Kidney (tissue), 13 donors: ENCODE measurements at regions not wholly inside any gene's neighbourhood (a gene's known extent, or its start where the extent isn't known, plus 50 kb on each side); places are given as distances from the start of the nearest gene placed in this dataset.

Experiments used
- DNase-seq, 5 donors: peaks; one replicate each; pipeline ENCODE4 v3.0.0-alpha.2; 2013 to 2020
- FAIRE-seq: peaks from 2 replicates; lab custom pipeline; 2012; peaks lifted over from hg19 to GRCh38; lab: Jason Lieb, UNC
- H3K27ac ChIP-seq, 2 donors: one replicate each; pipeline ENCODE4 v1.7.0; 2013; ENCODE audit warnings: low read depth in 2 of 2, low read length in 2 of 2, inconsistent platforms in 1 of 2
- H3K27me3 ChIP-seq: one replicate; pipeline ENCODE4 v1.7.1; 2013; ENCODE audit warnings: low read length, inconsistent platforms; ENCODE audit not compliant: control insufficient read depth, insufficient read depth
- H3K36me3 ChIP-seq, 3 donors: one replicate each; pipeline versions ENCODE4 v1.7.0 to v1.7.1; 2013; ENCODE audit warnings: low read length in 3 of 3, control low read depth in 1 of 3, inconsistent platforms in 1 of 3; ENCODE audit not compliant: insufficient read depth in 3 of 3, control insufficient read depth in 2 of 3
- H3K4me1 ChIP-seq, 3 donors: one replicate each; pipeline versions ENCODE4 v1.7.0 to v1.7.1; 2013; ENCODE audit warnings: low read length in 3 of 3, inconsistent platforms in 1 of 3, low read depth in 1 of 3; ENCODE audit not compliant: control insufficient read depth in 2 of 3, insufficient read depth in 2 of 3
- H3K4me3 ChIP-seq, 3 donors: one replicate each; pipeline versions ENCODE4 v1.7.0 to v1.8.1; 2013; ENCODE audit warnings: low read length in 3 of 3, control low read depth in 1 of 3, inconsistent platforms in 1 of 3
- H3K9ac ChIP-seq, 3 donors: one replicate each; pipeline versions ENCODE4 v1.7.0 to v1.7.1; 2013; ENCODE audit warnings: low read length in 3 of 3, control low read depth in 1 of 3, inconsistent platforms in 1 of 3
- H3K9me3 ChIP-seq, 3 donors: one replicate each; pipeline versions ENCODE4 v1.7.0 to v1.7.1; 2013; ENCODE audit warnings: low read length in 3 of 3, control low read depth in 1 of 3, inconsistent platforms in 1 of 3; ENCODE audit not compliant: control insufficient read depth in 2 of 3, insufficient read depth in 1 of 3
- CTCF ChIP-seq: IDR thresholded peaks from 3 replicates; pipeline ENCODE4 v1.5.1; 2012; ENCODE audit warnings: mild to moderate bottlenecking, moderate library complexity, borderline replicate concordance; ENCODE audit not compliant: insufficient read depth; ENCODE audit errors: extremely low read depth
- intact Hi-C: fragments of 100-400 bp; cut with DNase I; formaldehyde crosslinking; loops from one replicate; pipeline ENCODE4 v1.11.1; 2022
- donor health status: control.
- donor health status: control.
- donor health status: control.
- donor health status: control.
- donor health status: control.
- donor health status: DM: yes; HTN: yes; CAD: no.
- donor health status: Normal renal cell carcinoma (clear cell type).

GRCh38 chr9:29012911-29013310, 1439.6 kb upstream of the C9orf72 start:
- no peak for TF ChIP-seq CTCF
- no peak overlapping the region for H3K4me3 ChIP-seq
- no peaks in the 10 kb centered on the region for H3K4me1 ChIP-seq
- H3K9ac ChIP-seq = no peak overlapping the region
- H3K27ac ChIP-seq = no peak overlapping the region
- no peaks in the 10 kb centered on the region for H3K27me3 ChIP-seq
- intact Hi-C loops = no loop called here
- DNase-seq = no peak
- no peaks in the 10 kb centered on the region for H3K36me3 ChIP-seq
- no peaks in the 10 kb centered on the region for H3K9me3 ChIP-seq
- no peak for FAIRE-seq

- Histone ChIP-seq H3K27me3 (no peaks in the 10 kb centered on the region), H3K4me3 (no peak overlapping the region), H3K9me3 (no peaks in the 10 kb centered on the region), H3K36me3 (no peaks in the 10 kb centered on the region), H3K4me1 (no peaks in the 10 kb centered on the region), H3K27ac (no peak overlapping the region), H3K9ac (no peak overlapping the region)
- intact Hi-C loops = no loop called here
- FAIRE-seq (no peak), DNase-seq (no peak)
- TF ChIP-seq CTCF = no peak
These were observed 1448.4 kb upstream of the C9orf72 start for GRCh38 chr9:29021632-29022031.

GRCh38 chr9:29038332-29038731, 1465.1 kb upstream of the C9orf72 start:
- FAIRE-seq (no peak), DNase-seq (no peak)
- intact Hi-C loops = no loop called here
- no peaks in the 10 kb centered on the region for H3K36me3 ChIP-seq
- H3K9ac ChIP-seq = no peak overlapping the region
- no peak for TF ChIP-seq CTCF
- no peak overlapping the region for H3K27ac ChIP-seq
- no peaks in the 10 kb centered on the region for H3K27me3 ChIP-seq
- H3K4me1 ChIP-seq = no peaks in the 10 kb centered on the region
- H3K9me3 ChIP-seq = no peaks in the 10 kb centered on the region
- H3K4me3 ChIP-seq = no peak overlapping the region

GRCh38 chr9:29039258-29039657, 1466.0 kb upstream of the C9orf72 start:
- FAIRE-seq (no peak), DNase-seq (no peak)
- Histone ChIP-seq H3K4me3 (no peak overlapping the region), H3K36me3 (no peaks in the 10 kb centered on the region), H3K9me3 (no peaks in the 10 kb centered on the region), H3K9ac (no peak overlapping the region), H3K27me3 (no peaks in the 10 kb centered on the region), H3K4me1 (no peaks in the 10 kb centered on the region), H3K27ac (no peak overlapping the region)
- intact Hi-C loops = no loop called here
- no peak for TF ChIP-seq CTCF
